ENCODE measurements at regions not wholly inside any gene's neighbourhood (a gene's known extent, or its start where the extent isn't known, plus 50 kb on each side); places are given as distances from the start of the nearest gene placed in this dataset.

- TF ChIP-seq POLR2A (IDR thresholded peaks at IDR 0.05) (no peak), CTCF (IDR thresholded peaks at IDR 0.05) (no peak)
These were observed 469.1 kb upstream of the ARHGEF26 start for GRCh38 chr3:153652076-153652475.

Data from adrenal gland (tissue), 5 donors.